A673 (cell line): ENCODE measurements at regions not wholly inside any gene's neighbourhood (a gene's known extent, or its start where the extent isn't known, plus 50 kb on each side); places are given as distances from the start of the nearest gene placed in this dataset.

Source experiments
- BruUV-seq: library from RNA; stranded (reverse); fragments of 400-500 nt; replicated peaks from 2 replicates; lab custom pipeline; 2021; lab: Mats Ljungman, UMichigan
- CTCF ChIA-PET: fragments of 300-600 bp; sonication (Branson Sonifier 250); formaldehyde crosslinking; loops from one replicate; lab custom pipeline; 2022; ENCODE audit warnings: antibody characterized with exemption; lab: Charles Lee
- POLR2A ChIA-PET: fragments of 300-600 bp; sonication (Branson Sonifier 250); formaldehyde crosslinking; loops from one replicate; lab custom pipeline; 2022; ENCODE audit warnings: antibody characterized with exemption; ENCODE audit not compliant: low non-redundant PET; lab: Charles Lee
- DNase-seq: peaks from one replicate; pipeline ENCODE4 v3.0.0-alpha.2; 2015; ENCODE audit warnings: low spot score
- H3K27ac ChIP-seq: fragments of 200-600 bp; sonication (generic); 2 replicates; pipeline ENCODE4 v1.5.1; 2016; ENCODE audit warnings: mixed run types, low read depth, mild to moderate bottlenecking, mixed read lengths, antibody characterized with exemption, low read length; ENCODE audit not compliant: poor library complexity, severe bottlenecking
- H3K27me3 ChIP-seq: fragments of 200-600 bp; sonication (generic); replicated peaks from 2 replicates; pipeline ENCODE4 v1.6.1; 2017; ENCODE audit warnings: mixed run types, low read depth, mild to moderate bottlenecking, mixed read lengths, antibody characterized with exemption, low read length; ENCODE audit not compliant: insufficient read depth, poor library complexity
- H3K36me3 ChIP-seq: fragments of 200-600 bp; sonication (generic); 2 replicates; pipeline ENCODE4 v1.6.1; 2016; ENCODE audit warnings: mixed run types, mild to moderate bottlenecking, mixed read lengths, antibody characterized with exemption, low read length; ENCODE audit not compliant: insufficient read depth, poor library complexity, severe bottlenecking
- H3K4me1 ChIP-seq: fragments of 200-600 bp; sonication (generic); 2 replicates; pipeline ENCODE4 v1.6.1; 2017; ENCODE audit warnings: mixed run types, mild to moderate bottlenecking, mixed read lengths, antibody characterized with exemption, low read length; ENCODE audit not compliant: insufficient read depth, poor library complexity, severe bottlenecking
- H3K4me3 ChIP-seq: fragments of 200-600 bp; sonication (generic); 2 replicates; pipeline ENCODE4 v1.5.1; 2016; ENCODE audit warnings: low read depth, mixed run types, mild to moderate bottlenecking, mixed read lengths, low read length; ENCODE audit not compliant: poor library complexity, severe bottlenecking
- H3K9me3 ChIP-seq: fragments of 200-600 bp; sonication (generic); 2 replicates; pipeline ENCODE4 v1.6.1; 2016; ENCODE audit warnings: mixed run types, low read depth, mild to moderate bottlenecking, mixed read lengths, antibody characterized with exemption, low read length; ENCODE audit not compliant: poor library complexity, severe bottlenecking
- EZH2 ChIP-seq: fragments of 200-600 bp; sonication (generic); IDR thresholded peaks from 2 replicates; pipeline ENCODE4 v1.6.1; 2017; ENCODE audit warnings: borderline replicate concordance, low read depth, mild to moderate bottlenecking, mixed read lengths, antibody characterized with exemption, low read length; ENCODE audit not compliant: poor library complexity, severe bottlenecking
- intact Hi-C: fragments of 100-400 bp; cut with micrococcal nuclease; formaldehyde crosslinking; loops from one replicate; pipeline ENCODE4 v1.10.0; 2022; ENCODE audit not compliant: unreplicated experiment
- TF ChIP-seq, protein P1 (sequence below): fragments of 300-800, 200-600 bp; sonication (generic); conservative IDR thresholded peaks from 2 replicates; pipeline ENCODE4 v1.5.1; 2017; ENCODE audit warnings: low read depth, mild to moderate bottlenecking, antibody characterized with exemption, low read length, moderate library complexity, mixed read lengths

DNA sequence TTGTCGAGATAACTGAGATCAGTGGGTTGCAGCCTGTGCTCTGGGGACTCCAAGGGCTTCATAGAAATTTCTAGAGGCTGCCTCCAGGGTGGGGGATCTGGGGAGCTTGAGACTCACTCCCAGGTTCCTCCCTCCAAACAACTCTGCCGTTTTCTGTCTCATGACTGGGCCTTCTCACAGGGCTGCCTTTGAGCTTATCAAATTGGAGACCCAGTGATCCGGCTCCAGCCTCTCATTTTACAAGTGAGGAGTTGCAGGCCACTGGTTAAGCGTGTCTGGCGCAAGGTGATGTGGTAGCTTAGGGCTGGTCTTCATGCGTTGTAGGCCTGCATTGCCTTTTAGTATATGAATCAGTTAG is 85.8 kb downstream of the SLC25A47 start:
- H3K27ac ChIP-seq, result peak overlapping the region; percentile 59
- no TSS peak for BruUV-seq
- ChIA-PET CTCF (interaction anchor here (0.7 to 1.1 kb wide), 2 partner anchors 31 to 39 kb away, joined by 3 to 4 read pairs; no protein-coding TSS in a partner anchor), POLR2A (no interaction called here)
- peaks cover 29% of the 10 kb centered on the region for H3K4me1 ChIP-seq
- H3K4me3 ChIP-seq, result no peak overlapping the region
- no peaks in the 10 kb centered on the region for H3K9me3 ChIP-seq
- DNase-seq, result no peak
- H3K27me3 ChIP-seq, result no peaks in the 10 kb centered on the region
- TF ChIP-seq EZH2, result no peak
- TF ChIP-seq, protein P1, sequence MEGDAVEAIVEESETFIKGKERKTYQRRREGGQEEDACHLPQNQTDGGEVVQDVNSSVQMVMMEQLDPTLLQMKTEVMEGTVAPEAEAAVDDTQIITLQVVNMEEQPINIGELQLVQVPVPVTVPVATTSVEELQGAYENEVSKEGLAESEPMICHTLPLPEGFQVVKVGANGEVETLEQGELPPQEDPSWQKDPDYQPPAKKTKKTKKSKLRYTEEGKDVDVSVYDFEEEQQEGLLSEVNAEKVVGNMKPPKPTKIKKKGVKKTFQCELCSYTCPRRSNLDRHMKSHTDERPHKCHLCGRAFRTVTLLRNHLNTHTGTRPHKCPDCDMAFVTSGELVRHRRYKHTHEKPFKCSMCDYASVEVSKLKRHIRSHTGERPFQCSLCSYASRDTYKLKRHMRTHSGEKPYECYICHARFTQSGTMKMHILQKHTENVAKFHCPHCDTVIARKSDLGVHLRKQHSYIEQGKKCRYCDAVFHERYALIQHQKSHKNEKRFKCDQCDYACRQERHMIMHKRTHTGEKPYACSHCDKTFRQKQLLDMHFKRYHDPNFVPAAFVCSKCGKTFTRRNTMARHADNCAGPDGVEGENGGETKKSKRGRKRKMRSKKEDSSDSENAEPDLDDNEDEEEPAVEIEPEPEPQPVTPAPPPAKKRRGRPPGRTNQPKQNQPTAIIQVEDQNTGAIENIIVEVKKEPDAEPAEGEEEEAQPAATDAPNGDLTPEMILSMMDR, result no peak
- intact Hi-C loops, result no loop called here
- H3K36me3 ChIP-seq, result no peaks in the 10 kb centered on the region

DNA sequence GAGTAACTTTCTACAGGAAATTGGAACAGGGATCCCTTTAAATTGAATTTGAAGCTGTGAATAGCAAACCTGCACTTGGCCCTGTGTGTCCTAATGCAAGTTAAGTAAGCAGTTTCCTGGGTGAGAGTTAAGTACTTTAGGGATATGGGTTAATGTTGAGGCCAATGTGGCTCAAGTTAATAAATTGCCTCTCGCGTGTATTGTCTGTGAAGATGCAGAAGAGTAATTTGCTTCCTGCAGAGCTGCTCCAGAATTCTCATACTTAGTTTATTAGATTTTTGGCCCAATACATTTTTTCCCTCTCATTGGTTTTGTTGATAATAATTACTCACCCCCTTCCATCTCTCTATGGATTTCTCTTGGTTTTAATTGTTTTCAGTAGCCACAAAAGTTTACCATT is 86.5 kb downstream of the SLC25A47 start:
- H3K4me3 ChIP-seq, result no peak overlapping the region
- CTCF ChIA-PET, result interaction anchor here (1.1 kb wide), 1 partner anchor 32 kb away, joined by 4 read pairs; no protein-coding TSS in a partner anchor
- intact Hi-C loops, result no loop called here
- peaks cover 29% of the 10 kb centered on the region for H3K4me1 ChIP-seq
- no peak for TF ChIP-seq EZH2
- TF ChIP-seq, protein P1, result no peak
- peak overlapping the region; percentile 26 for H3K27ac ChIP-seq
- POLR2A ChIA-PET, result no interaction called here
- no peaks in the 10 kb centered on the region for H3K9me3 ChIP-seq
- H3K27me3 ChIP-seq, result no peaks in the 10 kb centered on the region
- H3K36me3 ChIP-seq, result no peaks in the 10 kb centered on the region
- DNase-seq, result peak; percentile 60
- BruUV-seq, result no TSS peak

DNA sequence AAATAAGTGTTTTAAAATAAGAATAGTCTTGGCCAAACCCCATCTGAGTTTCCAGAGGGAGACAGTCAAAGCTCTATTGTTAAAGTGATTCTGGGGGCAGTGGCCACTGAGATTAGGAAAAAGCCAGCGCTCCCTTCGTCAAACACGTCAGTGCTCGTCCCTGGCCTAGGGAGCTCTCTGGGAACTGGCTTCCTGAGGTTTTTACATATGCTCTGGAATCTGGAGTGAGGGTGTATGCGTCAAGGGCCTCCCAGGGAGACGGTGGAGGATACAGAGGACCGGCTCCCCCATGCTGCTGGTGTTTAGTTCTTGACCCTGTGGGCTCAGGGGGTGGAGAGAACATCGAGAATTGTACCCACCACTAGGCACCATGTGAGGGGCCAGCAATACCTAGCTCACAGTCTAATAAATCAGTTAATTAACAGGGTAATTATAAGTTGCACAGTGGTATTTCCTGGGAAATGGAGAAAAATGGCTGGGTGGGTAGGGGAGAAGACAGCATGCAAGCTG is 87.0 kb downstream of the SLC25A47 start:
- POLR2A ChIA-PET, result no interaction called here

More for the DNA sequence above, 87.0 kb downstream of the SLC25A47 start:
- H3K36me3 ChIP-seq, result no peaks in the 10 kb centered on the region
- peaks cover 29% of the 10 kb centered on the region for H3K4me1 ChIP-seq
- CTCF ChIA-PET, result interaction anchor here (1.1 kb wide), 1 partner anchor 32 kb away, joined by 4 read pairs; no protein-coding TSS in a partner anchor
- no peaks in the 10 kb centered on the region for H3K9me3 ChIP-seq
- H3K4me3 ChIP-seq, result no peak overlapping the region
- no TSS peak for BruUV-seq
- no peaks in the 10 kb centered on the region for H3K27me3 ChIP-seq
- intact Hi-C loops, result no loop called here
- DNase-seq, result no peak
- peak overlapping the region; percentile 26 for H3K27ac ChIP-seq
- no peak for TF ChIP-seq EZH2
- TF ChIP-seq, protein P1, result no peak
